Gastroesophageal sphincter (tissue), 3 donors: ENCODE measurements at regions not wholly inside any gene's neighbourhood (a gene's known extent, or its start where the extent isn't known, plus 50 kb on each side); places are given as distances from the start of the nearest gene placed in this dataset.

ENCODE experiments used
- CTCF ChIP-seq, 4 experiments: fragments of 200-600 bp in 2 of 4; fragments of 450-650 bp in 2 of 4; sonication (generic) in 1 of 4; IDR thresholded peaks; one replicate each; pipeline ENCODE4 v1.5.1; 2017 to 2019; ENCODE audit warnings: antibody characterized with exemption in 4 of 4, mild to moderate bottlenecking in 2 of 4, moderate library complexity in 2 of 4
- EP300 ChIP-seq: sonication (generic); formaldehyde crosslinking; IDR thresholded peaks from one replicate; pipeline ENCODE4 v1.6.1; 2017; ENCODE audit warnings: antibody characterized with exemption, mild to moderate bottlenecking
- POLR2AphosphoS5 ChIP-seq: sonication (generic); formaldehyde crosslinking; IDR thresholded peaks from one replicate; pipeline ENCODE4 v1.6.1; 2017; ENCODE audit warnings: antibody characterized with exemption

GRCh38 chr21:39025198-39025597 is 158.1 kb downstream of the PSMG1 start:
- no peak for TF ChIP-seq CTCF (IDR thresholded peaks at IDR 0.05)
- TF ChIP-seq POLR2AphosphoS5, result no peak
- no peak for TF ChIP-seq EP300
